HG03521 (cell line): ENCODE measurements at regions not wholly inside any gene's neighbourhood (a gene's known extent, or its start where the extent isn't known, plus 50 kb on each side); places are given as distances from the start of the nearest gene placed in this dataset.

ENCODE experiments used
- ATAC-seq: cut with Tn5 transposase; IDR thresholded peaks from one replicate; pipeline ENCODE4 v1.9.1; 2021; ENCODE audit warnings: mild to moderate bottlenecking, moderate library complexity; ENCODE audit not compliant: unreplicated experiment

DNA sequence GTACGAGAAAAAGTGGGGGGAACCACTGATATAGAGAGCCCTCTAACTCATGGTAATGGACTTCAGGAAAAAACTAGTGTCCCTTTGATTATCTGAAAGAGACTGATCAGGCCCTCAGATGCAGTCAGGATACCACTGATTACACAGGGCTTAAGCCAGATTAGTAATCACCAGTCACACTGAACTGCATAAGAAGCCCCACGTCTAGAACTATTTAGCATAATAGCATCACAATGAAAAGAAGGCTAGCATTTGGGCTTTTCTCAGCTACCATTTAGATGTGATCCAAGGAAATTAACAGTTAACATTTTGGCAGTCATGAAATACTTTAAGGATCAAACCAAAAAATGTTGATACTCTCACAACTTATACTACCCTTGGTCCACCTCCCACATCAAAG, 813.1 kb upstream of the POU3F3 start:
- ATAC-seq: no peak

DNA sequence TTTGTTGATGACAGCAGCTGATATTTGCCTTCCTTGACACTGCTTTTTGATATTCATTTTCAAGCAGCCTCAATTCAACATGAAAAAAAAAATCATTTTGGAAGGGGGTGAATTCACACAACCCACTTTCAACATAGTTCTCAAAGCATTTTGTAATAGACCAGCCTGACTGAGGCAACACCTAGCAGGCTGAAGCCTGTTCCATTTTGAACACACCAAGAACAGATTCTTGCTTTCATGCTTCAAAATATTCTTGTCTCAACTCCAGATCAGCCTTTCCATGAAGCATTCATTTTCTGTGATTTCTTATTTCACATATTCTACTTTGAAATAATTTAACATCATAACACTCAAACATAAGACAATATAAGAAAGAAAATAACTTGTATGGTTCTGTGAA, 812.6 kb upstream of the POU3F3 start:
- ATAC-seq: no peak

DNA sequence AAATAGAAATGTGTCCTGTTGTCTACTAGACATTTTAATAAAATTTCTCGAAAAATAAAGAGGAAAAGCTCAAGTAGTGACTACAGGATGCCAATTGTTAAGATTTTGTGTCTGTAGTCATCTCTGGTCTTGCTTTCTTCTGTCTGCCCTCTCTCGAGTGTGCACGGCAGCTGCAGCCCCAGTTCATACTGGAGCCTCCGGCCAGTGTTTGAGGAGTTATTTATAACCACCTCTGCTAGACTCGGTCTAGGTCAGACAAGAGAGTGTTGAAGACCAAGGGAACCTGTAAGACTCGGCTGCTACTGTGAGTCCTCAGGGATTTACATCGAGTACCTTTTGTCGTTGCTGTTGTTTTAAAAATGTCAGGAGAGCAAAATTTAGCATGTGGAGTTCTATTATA, 810.1 kb upstream of the POU3F3 start:
- no peak for ATAC-seq

DNA sequence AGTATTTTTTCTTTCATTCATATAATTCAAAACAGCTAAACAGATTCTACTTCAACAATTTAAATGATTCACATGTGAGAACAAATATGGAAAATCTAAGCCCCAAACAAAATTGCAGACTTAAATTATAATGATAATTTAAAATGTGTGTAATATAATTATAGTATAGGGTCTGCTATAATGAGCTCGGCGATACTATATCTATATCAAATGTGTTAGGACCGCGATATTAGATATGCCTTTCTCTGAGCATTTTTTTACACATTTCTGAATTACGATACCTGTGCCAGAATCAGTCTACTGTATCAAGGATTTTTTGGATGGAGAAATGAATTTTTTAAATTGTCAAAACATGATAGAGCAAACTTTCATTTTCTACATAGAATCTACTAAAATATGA, 808.8 kb upstream of the POU3F3 start:
- no peak for ATAC-seq

DNA sequence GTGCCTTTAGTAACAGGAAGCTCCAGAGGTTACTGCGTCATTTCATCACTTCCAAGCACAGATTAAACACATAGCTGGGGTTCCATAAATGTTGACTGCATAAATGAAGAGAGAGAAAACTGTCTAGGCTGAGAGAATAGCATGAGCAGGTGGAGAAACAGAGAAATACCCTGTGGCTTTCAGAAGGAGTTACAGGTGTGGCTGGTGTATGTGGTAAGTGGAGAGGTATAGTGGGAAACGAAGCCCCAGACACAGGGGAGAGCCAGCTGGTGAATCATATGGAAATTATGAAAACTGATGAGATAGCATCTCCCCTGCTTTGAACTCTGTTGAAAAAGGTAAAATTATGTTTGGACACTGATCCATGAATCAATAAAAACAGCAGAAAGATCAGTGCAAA, 807.4 kb upstream of the POU3F3 start:
- no peak for ATAC-seq

DNA sequence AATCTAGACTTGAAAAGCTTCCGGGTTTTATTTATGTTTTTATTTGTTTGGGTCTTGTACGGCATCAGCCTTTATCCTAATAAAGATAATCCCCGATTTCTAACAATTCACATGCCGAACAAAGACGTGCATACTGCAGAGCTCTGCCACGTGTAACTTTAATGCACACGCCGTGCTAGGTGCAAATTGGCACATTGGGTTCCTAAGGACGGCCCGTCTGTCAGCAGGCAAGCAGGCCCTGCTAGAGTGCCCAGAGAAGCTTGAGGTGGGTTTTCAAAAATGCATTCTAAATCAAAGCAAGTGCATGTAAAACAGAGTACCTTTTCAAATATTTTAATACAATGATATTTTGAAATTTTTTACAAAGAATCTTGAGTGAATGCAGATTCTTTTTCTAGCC, 806.4 kb upstream of the POU3F3 start:
- ATAC-seq: no peak

DNA sequence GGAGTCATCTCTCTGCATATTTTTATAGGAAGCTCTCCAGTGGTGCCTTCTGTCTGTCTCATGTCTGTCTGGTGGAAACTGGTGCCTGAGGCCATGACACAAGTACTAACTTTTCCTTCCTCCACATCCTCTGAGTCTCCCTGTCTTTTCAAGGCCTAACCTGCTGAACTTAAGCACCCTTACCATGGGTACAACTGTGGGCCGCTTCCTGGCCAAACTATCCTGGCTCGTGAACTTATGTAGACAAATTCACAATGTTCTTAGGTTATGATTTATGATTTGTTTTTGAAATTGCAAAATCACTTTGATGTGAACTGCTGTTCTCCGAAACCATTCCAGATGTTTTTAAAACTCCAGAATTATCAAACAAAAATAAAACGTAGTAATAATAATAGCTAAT, 804.5 kb upstream of the POU3F3 start:
- no peak for ATAC-seq

DNA sequence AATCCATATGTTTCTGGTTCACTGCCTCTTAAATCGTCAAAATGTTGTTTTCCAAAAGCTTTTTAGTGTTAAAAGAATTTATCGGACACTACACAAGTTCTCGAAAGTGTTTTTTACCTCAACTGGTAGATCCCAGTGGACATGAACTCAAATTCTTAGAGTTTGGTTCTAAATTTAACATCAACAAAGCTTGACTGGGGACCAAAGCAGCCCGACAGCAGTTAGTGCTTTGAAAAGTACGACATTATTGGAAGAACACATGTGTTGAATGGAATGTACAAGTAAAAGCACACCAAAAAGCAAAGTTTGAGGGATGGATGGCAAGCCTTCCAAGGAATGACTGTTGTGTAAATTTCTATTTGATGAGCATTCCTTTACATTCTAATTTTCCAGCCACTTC, 803.9 kb upstream of the POU3F3 start:
- no peak for ATAC-seq

DNA sequence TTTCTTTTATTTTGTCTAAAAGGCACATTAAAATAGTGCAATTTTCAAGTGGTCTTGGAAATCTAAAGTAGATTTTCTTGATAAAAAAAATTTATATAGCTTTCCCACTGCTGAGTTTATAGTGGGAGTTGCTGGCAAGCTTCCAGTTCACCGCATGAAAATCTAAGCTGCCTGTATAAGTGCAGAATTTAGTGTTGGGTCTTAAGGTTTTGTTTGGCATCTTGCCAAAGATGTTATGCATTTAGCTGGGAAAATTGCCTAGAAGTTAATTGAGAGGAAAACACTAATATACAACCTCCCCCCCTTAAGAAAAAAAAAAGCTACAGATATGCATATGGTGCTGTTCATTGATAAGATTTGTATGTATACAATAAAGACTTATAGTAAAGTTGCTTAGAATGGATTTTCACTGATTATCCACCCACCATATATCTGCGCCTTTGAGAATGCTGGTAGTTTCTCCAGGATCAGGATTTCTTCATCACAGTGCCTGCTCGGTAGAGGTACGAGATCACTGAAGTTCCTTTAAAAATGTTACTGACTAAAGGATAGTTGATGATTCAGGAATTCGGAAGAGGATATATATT, 803.2 kb upstream of the POU3F3 start:
- ATAC-seq: no peak

DNA sequence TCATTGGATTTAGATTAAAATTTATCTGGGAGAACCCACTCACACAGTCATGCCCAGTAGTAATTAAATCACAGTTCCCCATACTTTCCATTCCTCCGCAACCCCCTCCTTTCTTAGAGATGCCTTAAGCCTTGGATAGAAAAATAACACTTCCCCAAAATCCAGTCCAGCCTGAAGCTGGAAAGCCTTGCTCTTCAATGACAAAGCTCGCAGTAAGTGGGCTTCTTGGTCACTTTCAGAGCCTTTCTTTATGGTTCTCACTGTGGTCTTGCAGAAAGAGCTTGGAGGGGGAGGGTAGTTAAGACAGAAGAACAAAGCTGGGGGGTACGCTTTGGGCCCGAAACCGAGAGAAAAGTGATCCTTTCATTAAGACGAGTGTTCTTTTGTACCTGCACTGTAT, 802.1 kb upstream of the POU3F3 start:
- no peak for ATAC-seq

DNA sequence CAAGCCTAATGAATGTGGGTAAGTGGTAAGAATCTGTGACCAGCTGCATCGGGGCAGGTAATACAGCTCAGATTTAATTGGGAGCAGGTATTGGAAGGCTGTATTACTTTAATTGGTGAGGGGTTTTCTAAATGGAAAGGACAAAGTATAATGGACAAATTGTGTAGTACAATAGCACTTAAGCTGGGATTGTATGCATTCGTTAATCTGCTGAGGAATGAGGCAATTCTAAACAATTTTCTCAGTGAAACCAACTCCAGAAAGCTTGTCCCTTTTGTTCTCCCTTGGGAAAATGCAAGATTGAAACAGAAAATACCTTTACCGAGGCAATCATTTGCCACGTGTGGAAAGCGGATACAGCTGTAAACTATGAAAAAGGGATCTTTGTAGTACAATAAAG, 801.6 kb upstream of the POU3F3 start:
- no peak for ATAC-seq

DNA sequence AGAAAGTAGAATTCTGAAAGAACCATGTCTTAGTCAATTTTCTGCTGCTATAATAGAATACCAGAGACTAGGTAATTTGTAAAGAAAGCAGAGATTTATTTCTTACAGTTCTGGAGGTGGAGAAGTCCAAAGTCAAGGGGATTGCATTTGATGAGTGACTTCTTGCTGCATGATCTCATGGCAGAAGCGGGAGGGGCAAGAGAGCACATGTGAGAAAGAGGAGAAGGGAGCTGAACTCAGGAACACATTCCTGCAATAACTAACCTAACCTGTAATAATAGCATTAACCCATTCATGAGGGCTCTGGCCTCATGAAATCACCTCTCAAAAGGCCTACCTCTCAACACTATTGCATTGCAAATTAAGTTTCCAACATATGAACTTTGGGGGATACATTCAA, 797.5 kb upstream of the POU3F3 start:
- no peak for ATAC-seq

DNA sequence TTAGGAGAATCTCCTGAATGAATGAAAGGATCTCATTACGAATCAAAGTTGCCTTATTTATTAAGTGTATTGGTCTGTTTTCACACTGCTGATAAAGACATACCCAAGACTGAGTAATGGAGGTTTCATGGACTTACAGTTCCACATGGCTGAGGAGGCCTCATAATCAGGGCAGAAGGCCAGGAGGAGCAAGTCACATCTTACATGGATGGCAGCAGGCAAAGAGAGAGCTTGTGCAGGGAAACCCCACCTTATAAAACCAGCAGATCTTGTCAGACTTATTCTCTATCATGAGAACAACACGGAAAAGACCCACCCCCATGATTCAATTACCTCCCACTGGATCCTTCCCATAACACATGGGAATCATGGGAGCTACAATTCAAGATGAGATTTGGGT, 785.2 kb upstream of the POU3F3 start:
- no peak for ATAC-seq

DNA sequence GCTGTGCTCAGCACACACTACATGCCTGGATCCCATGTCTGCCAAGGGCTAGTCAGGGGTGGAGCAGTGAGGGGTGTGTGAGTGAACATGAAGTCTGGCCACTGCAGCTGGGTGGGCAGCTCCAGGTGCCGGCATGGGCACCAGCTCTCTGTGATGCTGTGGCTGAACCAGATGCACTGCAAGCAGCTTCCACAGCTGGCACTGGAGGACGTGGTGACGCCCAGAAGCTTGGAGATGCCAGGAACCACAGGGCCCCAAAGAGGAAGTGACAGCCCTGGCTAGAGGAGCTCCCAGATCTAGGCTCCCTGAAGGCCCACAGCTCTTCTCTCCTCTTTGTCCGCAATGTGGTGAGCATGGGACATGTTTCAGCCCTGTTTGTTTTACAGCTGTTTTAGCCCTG, 776.3 kb upstream of the POU3F3 start:
- ATAC-seq: no peak

DNA sequence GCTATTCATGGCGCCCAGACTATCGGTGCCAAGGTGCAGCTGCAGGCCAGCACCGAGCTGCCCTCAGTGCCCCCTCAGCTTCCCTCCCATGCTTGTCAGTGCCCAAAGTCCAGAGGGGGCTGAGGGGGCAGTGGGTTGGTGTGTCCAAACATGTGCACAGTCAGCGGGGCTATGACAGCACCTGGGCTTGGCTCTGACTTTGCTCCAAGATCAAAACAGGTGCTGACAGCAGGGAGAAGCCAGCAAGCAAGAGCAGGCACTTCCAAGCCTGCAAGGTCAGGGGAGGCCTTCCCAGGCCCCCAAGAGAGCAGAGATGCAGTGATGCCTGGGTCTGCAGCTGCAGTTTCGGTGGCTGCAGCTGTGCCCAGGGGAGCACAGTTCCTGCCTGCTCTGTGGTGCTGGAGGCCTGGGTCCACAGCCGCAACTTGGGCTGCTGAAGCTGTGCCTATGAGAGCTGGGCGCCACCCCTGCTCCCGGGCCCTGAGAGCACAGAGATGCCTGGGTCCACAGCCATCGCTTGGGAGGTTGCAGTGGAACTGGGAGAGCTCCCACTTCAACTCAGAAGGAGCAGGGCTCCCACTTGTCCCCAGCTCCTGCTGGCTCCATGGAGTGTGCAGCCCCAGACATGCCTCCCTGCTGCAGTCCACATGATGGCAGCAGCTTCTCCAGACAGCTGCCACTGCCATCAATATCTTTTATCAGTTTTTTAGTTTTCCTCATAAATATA, 775.3 kb upstream of the POU3F3 start:
- no peak for ATAC-seq

DNA sequence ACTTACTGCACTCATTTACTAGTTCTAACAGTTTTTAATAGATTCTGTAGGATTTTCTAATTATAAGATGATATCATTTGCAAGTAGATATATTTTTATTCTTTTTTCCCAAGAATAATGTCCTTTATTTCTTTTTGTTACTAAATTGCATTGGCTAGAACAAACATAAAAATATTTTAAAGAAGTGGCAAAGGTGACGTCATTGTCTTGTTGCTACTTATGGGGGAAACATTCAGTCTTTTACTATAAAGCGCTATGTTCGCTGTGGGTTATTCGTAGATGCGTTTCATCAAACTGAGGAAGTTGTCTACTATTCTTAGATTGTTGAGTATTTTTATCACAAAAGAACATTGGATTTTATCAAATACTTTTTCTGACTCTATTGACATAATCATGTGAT, 765.2 kb upstream of the POU3F3 start:
- ATAC-seq: no peak

DNA sequence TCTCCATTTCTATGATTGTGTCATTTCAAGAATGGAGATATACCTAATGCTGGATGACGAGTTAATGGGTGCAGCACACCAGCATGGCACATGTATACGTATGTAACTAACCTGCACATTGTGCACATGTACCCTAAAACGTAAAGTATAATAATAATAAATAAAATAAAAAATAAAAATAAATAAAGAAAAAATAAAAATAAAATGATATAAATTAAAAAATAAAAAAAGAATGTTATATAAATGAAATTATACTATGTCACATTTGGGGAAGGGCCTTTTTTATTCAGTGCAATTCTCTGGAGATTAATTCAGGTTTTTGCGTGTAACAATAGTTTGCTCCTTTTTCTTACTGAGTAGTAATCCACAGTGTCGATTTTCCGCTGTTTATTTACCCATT, 763.5 kb upstream of the POU3F3 start:
- no peak for ATAC-seq

DNA sequence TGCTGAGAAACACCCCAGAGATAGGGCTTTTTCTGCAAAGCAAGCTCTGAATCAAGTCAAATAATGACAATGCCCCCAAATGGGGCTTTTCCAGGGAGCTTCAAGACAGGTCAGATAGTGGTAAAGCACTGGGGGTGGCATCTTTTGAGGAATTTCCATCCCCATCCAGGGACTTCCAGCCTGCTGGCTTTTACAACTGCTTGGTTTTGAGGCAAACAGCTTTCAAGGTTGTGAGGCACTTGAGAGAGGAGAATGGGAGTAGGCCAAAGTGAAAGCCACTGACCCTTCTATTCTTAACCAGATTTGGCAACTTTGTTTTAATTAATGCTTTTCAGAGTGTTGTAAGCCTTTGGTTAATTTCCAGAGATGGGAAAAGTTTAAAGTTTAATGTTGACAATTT, 762.0 kb upstream of the POU3F3 start:
- ATAC-seq: no peak

DNA sequence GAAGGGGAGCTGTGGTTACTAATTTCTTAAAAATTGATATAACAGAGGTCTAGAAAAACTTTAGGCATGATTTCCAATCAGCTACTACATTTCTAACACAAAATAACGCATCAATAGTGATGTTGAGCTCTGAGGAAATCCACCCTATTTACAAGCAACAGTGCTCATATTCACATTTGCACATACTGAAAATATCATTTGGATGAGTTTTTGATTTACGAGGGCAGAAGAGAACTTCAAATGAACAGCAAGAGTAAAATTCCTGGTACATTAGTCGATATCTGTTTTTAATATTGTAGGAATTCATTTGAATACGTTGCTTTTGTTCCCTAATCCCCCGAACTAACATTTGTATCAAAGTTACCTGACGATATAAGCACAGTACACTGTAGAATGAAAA, 761.0 kb upstream of the POU3F3 start:
- no peak for ATAC-seq

DNA sequence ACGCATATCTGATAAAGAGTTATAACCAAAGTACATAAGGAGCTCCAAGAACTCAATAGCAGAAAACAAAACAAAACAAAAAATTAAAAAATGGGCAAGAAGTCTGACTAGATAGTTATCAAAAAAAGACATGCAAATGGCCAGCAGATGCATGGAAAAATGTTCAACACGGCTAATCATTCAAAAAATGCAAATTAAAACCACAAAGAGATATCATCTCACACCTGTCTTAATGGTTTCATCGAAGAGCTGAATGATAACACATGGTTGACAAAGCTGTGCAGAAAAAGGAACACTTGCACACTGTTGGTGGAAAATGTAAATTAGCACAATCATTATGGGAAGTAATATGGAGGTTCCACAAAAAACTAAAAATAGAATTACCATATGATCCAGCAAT, 751.3 kb upstream of the POU3F3 start:
- ATAC-seq: no peak

DNA sequence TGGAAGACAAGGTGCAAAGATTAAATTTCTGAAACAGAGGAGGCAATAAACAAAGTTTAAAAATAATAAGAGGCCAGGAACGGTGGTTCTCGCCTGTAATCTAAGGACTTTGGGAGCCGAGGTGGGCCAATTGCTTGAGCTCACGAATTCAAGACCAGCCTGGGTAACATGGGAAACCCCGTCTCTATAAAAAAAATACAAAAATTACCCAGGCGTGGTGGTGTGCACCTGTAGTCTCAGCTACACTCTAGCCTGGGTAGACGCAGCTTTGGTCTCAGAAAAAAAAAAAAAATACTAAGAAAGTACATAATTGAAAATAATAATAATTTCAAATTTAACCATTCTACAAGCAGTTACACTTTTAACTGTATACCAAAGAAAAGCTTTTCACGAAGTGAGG, 744.6 kb upstream of the POU3F3 start:
- ATAC-seq: no peak

DNA sequence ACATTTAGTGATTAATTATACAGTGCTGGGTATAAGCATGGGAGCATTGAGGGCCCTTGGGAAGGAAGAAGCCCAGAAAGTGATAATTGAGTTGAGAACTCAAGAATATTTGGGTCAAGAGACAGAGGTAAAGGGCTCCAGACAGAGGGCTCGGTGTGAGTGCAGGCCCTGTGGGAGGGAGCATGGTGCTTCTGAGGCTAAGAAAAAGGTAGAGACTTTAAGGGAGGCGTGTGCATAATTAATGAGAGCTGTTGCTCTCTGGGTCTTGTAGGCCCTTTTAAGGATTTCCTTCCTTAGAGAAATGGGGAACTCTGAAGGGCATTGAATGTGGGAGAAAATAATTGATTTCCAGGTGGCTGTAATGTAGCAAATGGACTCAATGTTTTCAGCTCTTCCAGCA, 735.0 kb upstream of the POU3F3 start:
- ATAC-seq: no peak

DNA sequence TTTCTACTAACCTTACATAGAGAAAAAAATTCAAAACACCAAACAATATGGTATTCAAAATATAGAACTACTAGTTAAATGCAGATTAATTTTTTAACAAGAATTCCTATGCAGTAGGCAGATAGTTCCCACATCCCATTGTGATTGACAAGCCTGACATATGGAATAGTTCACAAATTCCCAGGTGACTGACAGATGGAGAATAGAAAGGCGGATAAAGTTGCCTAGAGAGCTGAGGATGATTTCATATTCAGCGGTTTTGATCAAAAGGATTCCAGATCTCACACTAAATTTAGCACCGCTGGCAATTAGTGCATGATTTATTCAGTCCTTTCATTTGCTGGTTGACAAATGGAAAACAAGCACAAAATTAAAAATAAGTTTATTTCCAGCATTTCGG, 733.7 kb upstream of the POU3F3 start:
- ATAC-seq: no peak
